Heart right ventricle (tissue), 16 donors: ENCODE measurements at regions not wholly inside any gene's neighbourhood (a gene's known extent, or its start where the extent isn't known, plus 50 kb on each side); places are given as distances from the start of the nearest gene placed in this dataset.
"Not testable (repeated sequence)": the region's sequence is repeated elsewhere in the genome, so short reads cannot be mapped to it uniquely, and the experiment has no call there.

Source experiments
- ATAC-seq, 8 donors: fragments of 200-7000 bp; cut with Tn5 transposase; one replicate each; pipeline ENCODE4 v1.9.1; 2020; ENCODE audit warnings: mild to moderate bottlenecking in 8 of 8, moderate library complexity in 8 of 8, moderate number of reproducible peaks in 1 of 8
- DNase-seq, 2 donors: peaks; one replicate each; pipeline ENCODE4 v3.0.0-alpha.2; 2020
- H3K27ac ChIP-seq, 10 donors: fragments of 200-600 bp; sonication (generic) in 2 of 10; one replicate each; pipeline versions ENCODE4 v1.5.0 to v1.8.0; 2020 to 2022; ENCODE audit warnings: mild to moderate bottlenecking in 3 of 10
- H3K27me3 ChIP-seq, 7 donors: fragments of 200-600 bp; one replicate each; pipeline ENCODE4 v1.8.0; 2021 to 2022; ENCODE audit warnings: mild to moderate bottlenecking in 2 of 7
- H3K36me3 ChIP-seq, 9 donors: fragments of 200-600 bp; sonication (generic) in 1 of 9; one replicate each; pipeline versions ENCODE4 v1.5.0 to v1.8.0; 2020 to 2022; ENCODE audit warnings: mild to moderate bottlenecking in 2 of 9
- H3K4me1 ChIP-seq, 9 donors: fragments of 200-600 bp; sonication (generic) in 1 of 9; one replicate each; pipeline versions ENCODE4 v1.5.0 to v1.8.0; 2020 to 2022; ENCODE audit warnings: mild to moderate bottlenecking in 4 of 9
- H3K4me3 ChIP-seq, 10 donors: fragments of 200-600 bp; sonication (generic) in 2 of 10; one replicate each; pipeline versions ENCODE4 v1.5.0 to v1.8.0; 2020 to 2022; ENCODE audit warnings: mild to moderate bottlenecking in 7 of 10, moderate library complexity in 2 of 10
- H3K9me3 ChIP-seq, 11 donors: fragments of 200-600 bp in 10 of 11; sonication (generic) in 2 of 11; one replicate each; pipeline versions ENCODE4 v1.5.0 to v1.8.0; 2013 to 2022; ENCODE audit warnings: mild to moderate bottlenecking in 2 of 11, control low read depth in 1 of 11, moderate library complexity in 1 of 11
- CTCF ChIP-seq, 9 donors: fragments of 200-600 bp; sonication (generic) in 2 of 9; IDR thresholded peaks; one replicate each; pipeline versions ENCODE4 v1.5.0 to v1.8.0; 2021 to 2022; ENCODE audit warnings: antibody characterized with exemption in 9 of 9, mild to moderate bottlenecking in 5 of 9, moderate library complexity in 1 of 9
- WGBS, 2 donors: extraction: QIAGEN DNeasy Blood & Tissue Kit; methylation state at CpG; one replicate each; pipeline ENCODE4 v1.1.7; 2013; ENCODE audit warnings: inconsistent platforms in 1 of 2; 5-methylcytosine and 5-hydroxymethylcytosine counted together
- intact Hi-C, 10 donors: fragments of 100-400 bp; cut with DNase I; formaldehyde crosslinking; loops; one replicate each; pipeline versions ENCODE4 v1.11.1 to v1.14.2; 2022
- donor health status: Arrhythmogenic right ventricular cardiomyopathy.
- donor health status: ischemic (EF 13 %, LVEDD 7.1; RV severe dilation, severe dysfunction).
- donor health status: healthy with polysubstance abuse.
- donor health status: DM: no; HTN: yes; CAD: no.
- donor health status: DM: no; HTN: no; CAD: no.
- donor health status: ischemic (EF 25% LVEDD 6.9; RV normal size, moderate dysfunction).
- donor health status: ischemic (EF 25% LVEDD 5.7; RV mildly dilated, moderate dysfunction).
- donor health status: healthy.
- donor health status: DM: yes; HTN: yes; CAD: no.
- donor health status: Ischemic cardiomyopathy.
- donor health status: ischemic (EF 35%, LVEDD 5.7; RV mildly dilated, moderate dysfunction).
- donor health status: nonischemic (EF 11% LVEDD 7.7; RV severe dilation, severe dysfunction).
- donor health status: DM: yes; HTN: yes; CAD: no.
- donor health status: PGD.
- donor health status: ischemic (EF 29% LVEDD 5.4; RV normal size, mild dysfunction).
- donor health status: nonischemic (EF 23%, LVEDD 6.1; RV moderate dilation, normal function).

- intact Hi-C loops: no loop called here
- ATAC-seq (no peak), DNase-seq (no peak)
- H3K4me1 ChIP-seq: no peaks in the 10 kb centered on the region
- WGBS, 2 donors: 84 to 89% methylated on average over 12 of the region's 12 CpGs
- no peak overlapping the region for H3K4me3 ChIP-seq
- H3K27ac ChIP-seq: no peak overlapping the region
- no peaks in the 10 kb centered on the region for H3K36me3 ChIP-seq
- no peaks in the 10 kb centered on the region for H3K9me3 ChIP-seq
- H3K27me3 ChIP-seq: peaks cover 0 to 57% (median 34%) of the 10 kb centered on the region in 7 donors
- TF ChIP-seq CTCF (IDR thresholded peaks at IDR 0.05): no peak
Observed at GRCh38 chr2:239548451-239548871, 147.6 kb upstream of the HDAC4 start.

GRCh38 chr2:239547140-239547539, 146.3 kb upstream of the HDAC4 start:
- H3K27me3 ChIP-seq: peaks cover 0 to 49% (median 34%) of the 10 kb centered on the region in 7 donors
- H3K36me3 ChIP-seq, intact Hi-C loops, ATAC-seq, H3K4me1 ChIP-seq, DNase-seq, H3K27ac ChIP-seq, H3K4me3 ChIP-seq, H3K9me3 ChIP-seq: not testable (repeated sequence)
- WGBS, 2 donors: 96% methylated on average over 3 of the region's 3 CpGs

- 83 to 89% methylated on average over 9 of the region's 9 CpGs for WGBS, 2 donors
- Histone ChIP-seq H3K36me3 (no peaks in the 10 kb centered on the region), H3K9me3 (peaks cover 0 to 6% (median 0%) of the 10 kb centered on the region in 11 donors), H3K4me1 (no peaks in the 10 kb centered on the region), H3K27ac (no peak overlapping the region), H3K4me3 (no peak overlapping the region), H3K27me3 (peaks cover 0 to 47% (median 33%) of the 10 kb centered on the region in 7 donors)
- intact Hi-C loops: no loop called here
- TF ChIP-seq CTCF (IDR thresholded peaks at IDR 0.05): no peak
- ATAC-seq (no peak), DNase-seq (no peak)
Observed at GRCh38 chr2:239546541-239546940, 145.7 kb upstream of the HDAC4 start.

- intact Hi-C loops: no loop called here
- H3K4me1 ChIP-seq: no peaks in the 10 kb centered on the region
- H3K27me3 ChIP-seq: peaks cover 0 to 41% (median 29%) of the 10 kb centered on the region in 7 donors
- H3K4me3 ChIP-seq: no peak overlapping the region
- ATAC-seq: no peak
- no peak overlapping the region for H3K27ac ChIP-seq
- no peak for TF ChIP-seq CTCF (IDR thresholded peaks at IDR 0.05)
- no peak for DNase-seq
- 79 to 83% methylated on average over 14 of the region's 14 CpGs for WGBS, 2 donors
- peaks cover 0 to 11% (median 0%) of the 10 kb centered on the region in 11 donors for H3K9me3 ChIP-seq
- no peaks in the 10 kb centered on the region for H3K36me3 ChIP-seq
Observed at GRCh38 chr2:239545741-239546392, 145.0 kb upstream of the HDAC4 start.

- Histone ChIP-seq H3K36me3 (no peaks in the 10 kb centered on the region), H3K4me3 (no peak overlapping the region), H3K9me3 (peaks cover 0 to 11% (median 0%) of the 10 kb centered on the region in 11 donors), H3K27ac (no peak overlapping the region), H3K27me3 (peaks cover 0 to 43% (median 29%) of the 10 kb centered on the region in 7 donors), H3K4me1 (no peaks in the 10 kb centered on the region)
- WGBS, 2 donors: 75 to 81% methylated on average over 12 of the region's 12 CpGs
- no peak for DNase-seq
- no peak for ATAC-seq
- intact Hi-C loops: no loop called here
- no peak for TF ChIP-seq CTCF (IDR thresholded peaks at IDR 0.05)
Observed at GRCh38 chr2:239544918-239545465, 144.2 kb upstream of the HDAC4 start.
